Testis (tissue), 2 donors: ENCODE measurements at regions not wholly inside any gene's neighbourhood (a gene's known extent, or its start where the extent isn't known, plus 50 kb on each side); places are given as distances from the start of the nearest gene placed in this dataset.

Experiments used
- CTCF ChIP-seq, 3 experiments: fragments of 450-650 bp in 2 of 3; fragments of 200-600 bp in 1 of 3; sonication (generic) in 1 of 3; IDR thresholded peaks; one replicate each; pipeline ENCODE4 v1.5.1; 2016 to 2019; ENCODE audit warnings: antibody characterized with exemption in 3 of 3, mild to moderate bottlenecking in 2 of 3, moderate library complexity in 1 of 3
- POLR2A ChIP-seq: fragments of 450-650 bp; IDR thresholded peaks from one replicate; pipeline ENCODE4 v1.6.1; 2017; ENCODE audit warnings: antibody characterized with exemption, mild to moderate bottlenecking, moderate library complexity

DNA sequence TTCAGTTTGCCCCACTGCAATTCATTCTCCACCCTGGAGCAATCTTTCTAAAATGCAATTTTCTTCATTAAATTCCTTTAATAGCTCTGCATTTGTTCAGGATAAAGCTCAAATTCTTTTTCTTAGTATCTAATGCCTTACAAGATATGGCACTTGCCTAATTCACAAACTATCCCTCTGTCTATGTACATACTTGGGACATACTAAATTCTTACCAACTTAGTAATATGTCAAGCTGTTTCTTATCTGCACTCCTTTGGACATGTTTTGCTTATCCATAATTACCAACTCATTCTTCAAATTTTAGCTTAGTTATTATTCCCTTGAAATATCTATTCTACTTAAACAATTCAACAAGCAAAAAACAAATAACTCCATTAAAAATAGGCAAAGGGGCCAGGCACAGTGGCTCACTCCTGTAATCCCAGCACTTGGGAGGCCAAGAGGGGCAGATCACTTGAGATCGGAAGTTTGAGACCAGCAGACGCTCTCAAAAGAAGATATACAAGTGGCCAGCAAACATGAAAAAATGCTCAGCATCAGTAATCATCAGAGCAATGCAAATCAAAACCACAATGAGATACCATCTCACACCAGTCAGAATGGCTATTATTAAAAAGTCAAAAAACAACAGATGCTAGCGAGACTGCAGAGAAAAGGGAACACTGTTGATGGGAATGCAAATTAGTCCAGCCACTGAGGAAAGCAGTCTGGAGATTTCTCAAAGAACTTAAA lies 96.9 kb downstream of the FAM76B start:
- TF ChIP-seq POLR2A (no peak), CTCF (IDR thresholded peaks at IDR 0.05) (no peak)
